ENCODE measurements at regions not wholly inside any gene's neighbourhood (a gene's known extent, or its start where the extent isn't known, plus 50 kb on each side); places are given as distances from the start of the nearest gene placed in this dataset.
"Not testable (repeated sequence)": the region's sequence is repeated elsewhere in the genome, so short reads cannot be mapped to it uniquely, and the experiment has no call there.

- DNase-seq (ENCODE audit: low read depth) = no peak
Observed at GRCh38 chr7:110291430-110291829, 799.5 kb upstream of the LRRN3 start.

GRCh38 chr7:110296321-110296720 lies 794.6 kb upstream of the LRRN3 start:
- no peak for DNase-seq (ENCODE audit: low read depth)

GRCh38 chr7:110307776-110308175 lies 783.2 kb upstream of the LRRN3 start:
- DNase-seq (ENCODE audit: low read depth) = no peak

- no peak for DNase-seq (ENCODE audit: low read depth)
Observed at GRCh38 chr7:110308791-110309190, 782.1 kb upstream of the LRRN3 start.

GRCh38 chr7:110309941-110310340 lies 781.0 kb upstream of the LRRN3 start:
- no peak for DNase-seq (ENCODE audit: low read depth)

- no peak for DNase-seq (ENCODE audit: low read depth)
Observed at GRCh38 chr7:110311556-110311955, 779.4 kb upstream of the LRRN3 start.

GRCh38 chr7:110317541-110318265 lies 773.2 kb upstream of the LRRN3 start:
- DNase-seq (ENCODE audit: low read depth) = no peak

GRCh38 chr7:110320285-110320684 lies 770.6 kb upstream of the LRRN3 start:
- not testable (repeated sequence) for DNase-seq (ENCODE audit: low read depth)

GRCh38 chr7:110322796-110323195 lies 768.1 kb upstream of the LRRN3 start:
- DNase-seq (ENCODE audit: low read depth) = no peak

- no peak for DNase-seq (ENCODE audit: low read depth)
Observed at GRCh38 chr7:110326966-110327365, 764.0 kb upstream of the LRRN3 start.

- DNase-seq (ENCODE audit: low read depth) = no peak
Observed at GRCh38 chr7:110336423-110336822, 754.5 kb upstream of the LRRN3 start.

- DNase-seq (ENCODE audit: low read depth) = no peak
Observed at GRCh38 chr7:110337646-110338045, 753.3 kb upstream of the LRRN3 start.

GRCh38 chr7:110347081-110347480 lies 743.8 kb upstream of the LRRN3 start:
- no peak for DNase-seq (ENCODE audit: low read depth)

- no peak for DNase-seq (ENCODE audit: low read depth)
Observed at GRCh38 chr7:110356438-110356837, 734.5 kb upstream of the LRRN3 start.

- peak; percentile 36 for DNase-seq (ENCODE audit: low read depth)
Observed at GRCh38 chr7:110358028-110358427, 732.9 kb upstream of the LRRN3 start.

- no peak for DNase-seq (ENCODE audit: low read depth)
Observed at GRCh38 chr7:110371709-110372108, 719.2 kb upstream of the LRRN3 start.

GRCh38 chr7:110372685-110373084 lies 718.2 kb upstream of the LRRN3 start:
- no peak for DNase-seq (ENCODE audit: low read depth)

- DNase-seq (ENCODE audit: low read depth) = no peak
Observed at GRCh38 chr7:110373416-110373815, 717.5 kb upstream of the LRRN3 start.

GRCh38 chr7:110373859-110374258 lies 717.1 kb upstream of the LRRN3 start:
- no peak for DNase-seq (ENCODE audit: low read depth)

- DNase-seq (ENCODE audit: low read depth) = no peak
Observed at GRCh38 chr7:110375068-110375467, 715.9 kb upstream of the LRRN3 start.

GRCh38 chr7:110382736-110383135 lies 708.2 kb upstream of the LRRN3 start:
- no peak for DNase-seq (ENCODE audit: low read depth)

- DNase-seq (ENCODE audit: low read depth) = no peak
Observed at GRCh38 chr7:110386006-110386405, 704.9 kb upstream of the LRRN3 start.

GRCh38 chr7:110386913-110387312 lies 704.0 kb upstream of the LRRN3 start:
- peak; percentile 59 for DNase-seq (ENCODE audit: low read depth)

- DNase-seq (ENCODE audit: low read depth) = no peak
Observed at GRCh38 chr7:110387689-110388088, 703.2 kb upstream of the LRRN3 start.
